ENCODE measurements at regions not wholly inside any gene's neighbourhood (a gene's known extent, or its start where the extent isn't known, plus 50 kb on each side); places are given as distances from the start of the nearest gene placed in this dataset.
A peak's percentile ranks its signal among the peaks of the same experiment; 100 is the strongest.

DNA sequence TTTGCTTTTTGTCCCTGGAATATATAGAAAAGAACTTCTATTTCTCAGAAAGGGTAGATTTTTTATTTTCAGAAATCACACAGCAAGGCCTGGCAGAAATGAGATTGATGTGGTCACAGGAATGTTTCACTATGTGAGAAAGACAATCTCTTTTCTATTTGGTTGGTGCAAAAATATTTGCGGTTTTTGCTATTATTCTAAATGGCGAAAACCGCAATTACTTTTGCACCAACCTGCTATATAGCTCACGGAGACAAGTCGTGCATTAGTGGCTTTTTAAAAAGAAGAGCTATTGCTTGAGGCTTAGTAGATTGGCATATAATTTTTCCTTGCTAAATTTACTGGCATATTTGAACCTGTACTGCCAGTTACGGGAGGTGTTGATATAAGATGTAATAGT, 100.4 kb downstream of the ITM2A start:
- H3K4me3 ChIP-seq (ENCODE audit: control insufficient read depth, low read depth, low read length), result no peak overlapping the region
- no peak for DNase-seq (ENCODE audit: low read depth)
- TF ChIP-seq, protein P1, sequence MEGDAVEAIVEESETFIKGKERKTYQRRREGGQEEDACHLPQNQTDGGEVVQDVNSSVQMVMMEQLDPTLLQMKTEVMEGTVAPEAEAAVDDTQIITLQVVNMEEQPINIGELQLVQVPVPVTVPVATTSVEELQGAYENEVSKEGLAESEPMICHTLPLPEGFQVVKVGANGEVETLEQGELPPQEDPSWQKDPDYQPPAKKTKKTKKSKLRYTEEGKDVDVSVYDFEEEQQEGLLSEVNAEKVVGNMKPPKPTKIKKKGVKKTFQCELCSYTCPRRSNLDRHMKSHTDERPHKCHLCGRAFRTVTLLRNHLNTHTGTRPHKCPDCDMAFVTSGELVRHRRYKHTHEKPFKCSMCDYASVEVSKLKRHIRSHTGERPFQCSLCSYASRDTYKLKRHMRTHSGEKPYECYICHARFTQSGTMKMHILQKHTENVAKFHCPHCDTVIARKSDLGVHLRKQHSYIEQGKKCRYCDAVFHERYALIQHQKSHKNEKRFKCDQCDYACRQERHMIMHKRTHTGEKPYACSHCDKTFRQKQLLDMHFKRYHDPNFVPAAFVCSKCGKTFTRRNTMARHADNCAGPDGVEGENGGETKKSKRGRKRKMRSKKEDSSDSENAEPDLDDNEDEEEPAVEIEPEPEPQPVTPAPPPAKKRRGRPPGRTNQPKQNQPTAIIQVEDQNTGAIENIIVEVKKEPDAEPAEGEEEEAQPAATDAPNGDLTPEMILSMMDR (conservative IDR thresholded peaks at IDR 0.05; ENCODE audit: control insufficient read depth, insufficient read depth, low read depth, low read length), result no peak

DNA sequence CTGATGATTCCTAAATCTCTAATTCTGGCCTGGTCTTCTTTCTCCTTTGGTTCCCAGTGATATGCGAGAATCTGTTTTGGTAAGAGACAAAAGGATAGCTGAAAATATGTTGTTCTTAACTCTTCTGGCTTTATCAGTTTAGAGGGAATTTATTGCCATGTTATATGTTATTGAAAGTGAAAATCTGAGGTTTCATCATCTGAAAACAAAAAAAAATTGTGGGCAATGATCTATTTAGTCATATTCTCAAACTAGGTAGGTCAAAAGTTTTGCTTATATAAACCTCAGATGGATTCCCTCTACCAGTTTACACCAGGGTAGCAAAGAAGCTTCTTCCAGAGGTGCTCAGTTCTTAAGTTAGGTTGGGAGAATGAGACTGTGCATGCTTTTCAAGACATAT, 103.6 kb downstream of the ITM2A start:
- TF ChIP-seq, protein P1 (conservative IDR thresholded peaks at IDR 0.05; ENCODE audit: control insufficient read depth, insufficient read depth, low read depth, low read length), result no peak

DNA sequence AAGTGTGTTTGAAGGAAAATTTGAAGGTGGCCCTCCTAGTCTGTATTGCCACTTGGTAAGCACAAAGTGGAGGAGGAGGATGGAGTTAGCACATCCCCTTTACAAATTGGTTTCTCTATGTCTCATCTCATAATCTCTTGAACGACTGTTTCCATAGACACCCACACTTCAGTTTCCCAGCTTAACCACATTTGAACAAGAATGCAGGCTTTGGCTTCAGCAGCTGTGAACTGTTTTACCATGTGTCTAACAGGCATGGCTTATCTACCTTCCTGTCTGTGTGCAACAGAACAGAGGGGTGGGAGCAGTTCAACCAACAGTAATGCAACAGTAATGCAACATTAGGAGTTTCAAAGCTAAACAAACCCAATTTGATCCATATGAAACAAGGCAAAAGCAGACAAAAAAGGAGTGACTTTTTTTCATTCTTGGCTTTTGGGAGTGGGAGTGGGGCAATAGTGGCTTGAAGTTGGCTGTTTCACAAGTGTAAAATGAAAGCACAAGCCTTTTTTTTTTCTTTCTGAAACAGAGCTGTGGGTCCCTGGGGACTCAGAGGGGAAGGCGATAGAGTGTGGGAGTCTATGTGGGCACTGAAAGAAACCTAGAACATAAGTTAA, 108.0 kb downstream of the ITM2A start:
- peak; percentile 14 for DNase-seq (ENCODE audit: low read depth)
- H3K4me3 ChIP-seq (ENCODE audit: control insufficient read depth, low read depth, low read length), result no peak overlapping the region
- TF ChIP-seq, protein P1 (conservative IDR thresholded peaks at IDR 0.05; ENCODE audit: control insufficient read depth, insufficient read depth, low read depth, low read length), result no peak

More for the DNA sequence above, 103.6 kb downstream of the ITM2A start:
- H3K4me3 ChIP-seq (ENCODE audit: control insufficient read depth, low read depth, low read length), result no peak overlapping the region
- DNase-seq (ENCODE audit: low read depth), result no peak

DNA sequence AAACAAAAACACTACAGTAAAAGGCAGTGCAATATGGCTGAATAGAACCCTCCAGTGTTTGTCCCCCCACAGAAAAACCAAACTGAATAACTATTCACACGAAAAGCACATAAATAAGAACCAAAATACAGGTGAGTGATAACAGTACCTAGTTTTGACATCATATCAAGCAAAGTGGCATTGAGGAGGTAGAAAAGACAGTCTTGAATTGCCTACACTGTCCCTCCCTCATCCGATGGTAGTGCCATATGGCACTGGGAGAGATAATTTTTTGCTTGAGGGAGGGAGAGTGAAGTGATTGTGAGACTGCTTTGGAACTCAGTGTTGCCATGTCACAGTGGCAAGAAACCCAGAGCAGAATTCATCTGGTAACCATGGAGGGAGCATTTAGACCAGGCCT, 99.2 kb downstream of the GPR174 start:
- no peak for DNase-seq (ENCODE audit: low read depth)
- H3K4me3 ChIP-seq (ENCODE audit: control insufficient read depth, low read depth, low read length), result no peak overlapping the region
- TF ChIP-seq, protein P1 (conservative IDR thresholded peaks at IDR 0.05; ENCODE audit: control insufficient read depth, insufficient read depth, low read depth, low read length), result no peak

DNA sequence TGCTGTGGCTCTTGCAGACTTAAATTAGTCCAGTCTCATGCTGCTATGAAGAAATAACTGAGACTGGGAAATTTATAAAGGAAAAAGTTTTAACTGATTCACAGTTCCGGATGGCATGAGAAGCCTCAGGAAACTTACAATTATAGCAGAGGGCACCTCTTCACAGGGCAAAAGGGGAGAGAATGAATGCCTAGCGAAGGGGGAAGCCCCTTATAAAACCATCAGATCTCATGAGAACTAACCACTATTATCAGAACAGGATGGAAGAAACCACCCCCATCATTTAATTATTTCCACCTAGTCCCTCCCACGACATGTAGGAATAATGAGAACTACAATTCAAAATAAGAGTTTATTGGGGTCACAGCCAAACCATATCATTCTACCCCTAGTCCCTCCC, 91.4 kb downstream of the GPR174 start:
- H3K4me3 ChIP-seq (ENCODE audit: control insufficient read depth, low read depth, low read length), result no peak overlapping the region
- no peak for DNase-seq (ENCODE audit: low read depth)
- TF ChIP-seq, protein P1 (conservative IDR thresholded peaks at IDR 0.05; ENCODE audit: control insufficient read depth, insufficient read depth, low read depth, low read length), result no peak

DNA sequence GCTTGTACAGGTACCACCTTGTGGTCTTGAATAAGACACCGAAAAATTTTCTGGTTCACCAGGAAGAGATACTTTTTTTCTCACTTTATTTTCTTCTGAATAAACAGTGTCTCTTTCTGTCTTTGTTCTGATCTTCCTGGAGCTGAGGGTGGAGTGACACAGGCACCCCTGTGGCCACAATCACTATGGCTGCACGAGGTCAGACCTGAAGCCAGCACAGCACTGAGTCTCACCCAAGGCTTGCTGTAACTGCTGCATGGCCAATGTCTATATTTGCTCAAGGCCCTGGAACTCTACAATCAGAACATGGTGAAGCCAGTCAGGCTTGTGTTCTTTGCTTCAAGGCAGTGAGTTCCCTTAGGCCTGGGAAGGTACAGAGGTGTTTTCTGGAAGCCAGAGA, 87.2 kb downstream of the GPR174 start:
- DNase-seq (ENCODE audit: low read depth), result no peak
- TF ChIP-seq, protein P1 (conservative IDR thresholded peaks at IDR 0.05; ENCODE audit: control insufficient read depth, insufficient read depth, low read depth, low read length), result no peak
- no peak overlapping the region for H3K4me3 ChIP-seq (ENCODE audit: control insufficient read depth, low read depth, low read length)

All from fibroblast of mammary gland (primary cell).